ENCODE measurements at regions not wholly inside any gene's neighbourhood (a gene's known extent, or its start where the extent isn't known, plus 50 kb on each side); places are given as distances from the start of the nearest gene placed in this dataset.
"Not testable (repeated sequence)": the region's sequence is repeated elsewhere in the genome, so short reads cannot be mapped to it uniquely, and the experiment has no call there.

- intact Hi-C loops (cut with micrococcal nuclease), result no loop called here
Measured at GRCh38 chr18:62442391-62442790, 80.4 kb upstream of the ZCCHC2 start.

- intact Hi-C loops (cut with micrococcal nuclease), result no loop called here
Measured at GRCh38 chr18:62445386-62445917, 77.4 kb upstream of the ZCCHC2 start.

GRCh38 chr18:62446511-62446910 lies 76.3 kb upstream of the ZCCHC2 start:
- intact Hi-C loops (cut with micrococcal nuclease), result no loop called here

GRCh38 chr18:62447652-62448051 lies 75.2 kb upstream of the ZCCHC2 start:
- intact Hi-C loops (cut with micrococcal nuclease), result no loop called here

GRCh38 chr18:62448426-62448825 lies 74.4 kb upstream of the ZCCHC2 start:
- intact Hi-C loops (cut with micrococcal nuclease), result no loop called here

- intact Hi-C loops (cut with micrococcal nuclease), result no loop called here
Measured at GRCh38 chr18:62449490-62450104, 73.2 kb upstream of the ZCCHC2 start.

GRCh38 chr18:62450175-62450545 lies 72.7 kb upstream of the ZCCHC2 start:
- intact Hi-C loops (cut with micrococcal nuclease), result no loop called here

- intact Hi-C loops (cut with micrococcal nuclease), result no loop called here
Measured at GRCh38 chr18:62450546-62451410, 72.0 kb upstream of the ZCCHC2 start.

- intact Hi-C loops (cut with micrococcal nuclease), result loop anchor here (2.0 kb wide), 1 partner anchor 74 kb away; no protein-coding TSS in a partner anchor
Measured at GRCh38 chr18:62452280-62452831, 70.5 kb upstream of the ZCCHC2 start.

GRCh38 chr18:62453864-62454263 lies 69.0 kb upstream of the ZCCHC2 start:
- intact Hi-C loops (cut with micrococcal nuclease), result loop anchor here (2.0 kb wide), 1 partner anchor 73 kb away; no protein-coding TSS in a partner anchor

- intact Hi-C loops (cut with micrococcal nuclease), result no loop called here
Measured at GRCh38 chr18:62454527-62454926, 68.3 kb upstream of the ZCCHC2 start.

- intact Hi-C loops (cut with micrococcal nuclease), result no loop called here
Measured at GRCh38 chr18:62455222-62455621, 67.6 kb upstream of the ZCCHC2 start.

GRCh38 chr18:62457877-62458276 lies 64.9 kb upstream of the ZCCHC2 start:
- intact Hi-C loops (cut with micrococcal nuclease), result no loop called here

GRCh38 chr18:62458346-62458745 lies 64.5 kb upstream of the ZCCHC2 start:
- intact Hi-C loops (cut with micrococcal nuclease), result no loop called here

GRCh38 chr18:62458868-62459716 lies 63.7 kb upstream of the ZCCHC2 start:
- intact Hi-C loops (cut with micrococcal nuclease), result no loop called here

GRCh38 chr18:62460851-62461300 lies 61.9 kb upstream of the ZCCHC2 start:
- intact Hi-C loops (cut with micrococcal nuclease), result no loop called here

GRCh38 chr18:62461591-62461990 lies 61.2 kb upstream of the ZCCHC2 start:
- intact Hi-C loops (cut with micrococcal nuclease), result no loop called here

- intact Hi-C loops (cut with micrococcal nuclease), result no loop called here
Measured at GRCh38 chr18:62464266-62464665, 58.6 kb upstream of the ZCCHC2 start.

GRCh38 chr18:62469131-62469530 lies 53.7 kb upstream of the ZCCHC2 start:
- intact Hi-C loops (cut with micrococcal nuclease), result not testable (repeated sequence)

Measured in T-helper 1 cell treated with Interleukin-12 subunit alpha and Interleukin-12 subunit beta and Interleukin-4 antibody, amounts not matched to agents 30 ng/mL and 1 ng/mL, for 36 hours (primary cell).